ENCODE measurements at regions not wholly inside any gene's neighbourhood (a gene's known extent, or its start where the extent isn't known, plus 50 kb on each side); places are given as distances from the start of the nearest gene placed in this dataset.
A peak's percentile ranks its signal among the peaks of the same experiment; 100 is the strongest.

GRCh38 chr10:124184208-124184830, 90.9 kb upstream of the CHST15 start:
- Histone ChIP-seq H3K9me3 (peaks cover 0 to 9% (median 0%) of the 10 kb centered on the region in 11 donors), H3K36me3 (no peaks in the 10 kb centered on the region), H3K4me3 (no peak overlapping the region), H3K27me3 (no peaks in the 10 kb centered on the region), H3K4me1 (peaks cover 0 to 8% (median 0%) of the 10 kb centered on the region in 9 donors), H3K27ac (no peak overlapping the region)
- intact Hi-C loops (cut with DNase I): no loop called here
- ATAC-seq (peak in 1 of 8 donors; percentile 25), DNase-seq (no peak)
- 93 to 97% methylated on average over 3 of the region's 3 CpGs for WGBS, 2 donors
- no peak for TF ChIP-seq CTCF (IDR thresholded peaks at IDR 0.05)

GRCh38 chr10:124183617-124184016, 90.2 kb upstream of the CHST15 start:
- Histone ChIP-seq H3K27ac (no peak overlapping the region), H3K9me3 (peaks cover 0 to 2% (median 0%) of the 10 kb centered on the region in 11 donors), H3K4me1 (peaks cover 0 to 8% (median 0%) of the 10 kb centered on the region in 9 donors), H3K4me3 (no peak overlapping the region), H3K36me3 (no peaks in the 10 kb centered on the region), H3K27me3 (no peaks in the 10 kb centered on the region)
- ATAC-seq (no peak), DNase-seq (no peak)
- intact Hi-C loops (cut with DNase I): no loop called here
- TF ChIP-seq CTCF (IDR thresholded peaks at IDR 0.05): no peak
- 96 to 97% methylated on average over 7 of the region's 7 CpGs for WGBS, 2 donors

- ATAC-seq (peak; percentile 57 to 96 (median 86)), DNase-seq (peak in 1 of 2 donors; percentile 52)
- Histone ChIP-seq H3K36me3 (no peaks in the 10 kb centered on the region), H3K4me1 (peaks cover 0 to 8% (median 0%) of the 10 kb centered on the region in 9 donors), H3K9me3 (no peaks in the 10 kb centered on the region), H3K27me3 (no peaks in the 10 kb centered on the region), H3K4me3 (no peak overlapping the region), H3K27ac (peak overlapping the region in 5 of 10 donors; percentile 4 to 56 (median 43))
- intact Hi-C loops (cut with DNase I): no loop called here
- WGBS, 2 donors: 70% methylated on average over 17 of the region's 17 CpGs
- TF ChIP-seq CTCF (IDR thresholded peaks at IDR 0.05): no peak
These were observed 88.7 kb upstream of the CHST15 start for GRCh38 chr10:124182088-124182541.

- WGBS, 2 donors: 78 to 89% methylated on average over 8 of the region's 8 CpGs
- H3K36me3 ChIP-seq: no peaks in the 10 kb centered on the region
- no peak for DNase-seq
- ATAC-seq: no peak
- peaks cover 0 to 8% (median 0%) of the 10 kb centered on the region in 9 donors for H3K4me1 ChIP-seq
- TF ChIP-seq CTCF (IDR thresholded peaks at IDR 0.05): no peak
- H3K9me3 ChIP-seq: no peaks in the 10 kb centered on the region
- no peak overlapping the region for H3K4me3 ChIP-seq
- peak overlapping the region in 3 of 10 donors; percentile 4 to 56 (median 43) for H3K27ac ChIP-seq
- H3K27me3 ChIP-seq: no peaks in the 10 kb centered on the region
- intact Hi-C loops (cut with DNase I): no loop called here
These were observed 88.3 kb upstream of the CHST15 start for GRCh38 chr10:124181656-124182055.

Data from heart right ventricle (tissue), 16 donors.